ENCODE measurements at regions not wholly inside any gene's neighbourhood (a gene's known extent, or its start where the extent isn't known, plus 50 kb on each side); places are given as distances from the start of the nearest gene placed in this dataset.

GRCh38 chr1:98426092-98426491 lies 235.4 kb upstream of the SNX7 start:
- no peaks in the 10 kb centered on the region for H4K20me1 ChIP-seq (ENCODE audit: control insufficient read depth, insufficient read depth, low read depth, low read length)
- H3K36me3 ChIP-seq (ENCODE audit: control insufficient read depth, low read length) = no peaks in the 10 kb centered on the region
- H3F3A ChIP-seq (ENCODE audit: control insufficient read depth, insufficient read depth) = no peaks in the 10 kb centered on the region
- H3K9me3 ChIP-seq (ENCODE audit: control insufficient read depth, insufficient read depth, low read length) = no peaks in the 10 kb centered on the region
- H3K27me3 ChIP-seq (ENCODE audit: control insufficient read depth, low read length) = no peaks in the 10 kb centered on the region
- no peak overlapping the region for H3K4me3 ChIP-seq (ENCODE audit: low read length)
- no peak for TF ChIP-seq EZH2phosphoT487 (IDR thresholded peaks at IDR 0.05; ENCODE audit: borderline replicate concordance, low read length)
- H3K4me2 ChIP-seq (ENCODE audit: low read length) = no peak overlapping the region
- no peak overlapping the region for H3K27ac ChIP-seq (ENCODE audit: low read depth, low read length)
- H3K79me2 ChIP-seq (ENCODE audit: control insufficient read depth, low read length) = no peaks in the 10 kb centered on the region
- no peaks in the 10 kb centered on the region for H3K4me1 ChIP-seq (ENCODE audit: control insufficient read depth, low read length)
- no peaks in the 10 kb centered on the region for H3K9me2 ChIP-seq (replicated peaks; ENCODE audit: control insufficient read depth, low read length)

GRCh38 chr1:98422816-98423215 lies 238.7 kb upstream of the SNX7 start:
- no peak overlapping the region for H3K4me2 ChIP-seq (ENCODE audit: low read length)
- H3F3A ChIP-seq (ENCODE audit: control insufficient read depth, insufficient read depth) = no peaks in the 10 kb centered on the region
- no peaks in the 10 kb centered on the region for H4K20me1 ChIP-seq (ENCODE audit: control insufficient read depth, insufficient read depth, low read depth, low read length)
- no peaks in the 10 kb centered on the region for H3K9me3 ChIP-seq (ENCODE audit: control insufficient read depth, insufficient read depth, low read length)
- no peak overlapping the region for H3K4me3 ChIP-seq (ENCODE audit: low read length)
- H3K79me2 ChIP-seq (ENCODE audit: control insufficient read depth, low read length) = no peaks in the 10 kb centered on the region
- TF ChIP-seq CTCF (IDR thresholded peaks at IDR 0.05; ENCODE audit: low read depth, low read length, poor library complexity, severe bottlenecking) (no peak), EZH2phosphoT487 (IDR thresholded peaks at IDR 0.05; ENCODE audit: borderline replicate concordance, low read length) (no peak)
- no peaks in the 10 kb centered on the region for H3K9me2 ChIP-seq (replicated peaks; ENCODE audit: control insufficient read depth, low read length)
- H3K36me3 ChIP-seq (ENCODE audit: control insufficient read depth, low read length) = no peaks in the 10 kb centered on the region
- no peaks in the 10 kb centered on the region for H3K4me1 ChIP-seq (ENCODE audit: control insufficient read depth, low read length)
- H3K27me3 ChIP-seq (ENCODE audit: control insufficient read depth, low read length) = no peaks in the 10 kb centered on the region
- H3K27ac ChIP-seq (ENCODE audit: low read depth, low read length) = no peak overlapping the region

- no peak overlapping the region for H3K27ac ChIP-seq (ENCODE audit: low read depth, low read length)
- no peaks in the 10 kb centered on the region for H3F3A ChIP-seq (ENCODE audit: control insufficient read depth, insufficient read depth)
- no peaks in the 10 kb centered on the region for H3K27me3 ChIP-seq (ENCODE audit: control insufficient read depth, low read length)
- no peak for TF ChIP-seq CTCF (IDR thresholded peaks at IDR 0.05; ENCODE audit: low read depth, low read length, poor library complexity, severe bottlenecking)
- no peak overlapping the region for H3K4me3 ChIP-seq (ENCODE audit: low read length)
- H4K20me1 ChIP-seq (ENCODE audit: control insufficient read depth, insufficient read depth, low read depth, low read length) = no peaks in the 10 kb centered on the region
- H3K9me2 ChIP-seq (replicated peaks; ENCODE audit: control insufficient read depth, low read length) = no peaks in the 10 kb centered on the region
- no peak overlapping the region for H3K4me2 ChIP-seq (ENCODE audit: low read length)
- H3K9me3 ChIP-seq (ENCODE audit: control insufficient read depth, insufficient read depth, low read length) = no peaks in the 10 kb centered on the region
- no peaks in the 10 kb centered on the region for H3K4me1 ChIP-seq (ENCODE audit: control insufficient read depth, low read length)
- no peaks in the 10 kb centered on the region for H3K79me2 ChIP-seq (ENCODE audit: control insufficient read depth, low read length)
- H3K36me3 ChIP-seq (ENCODE audit: control insufficient read depth, low read length) = no peaks in the 10 kb centered on the region
These were observed 240.5 kb upstream of the SNX7 start for GRCh38 chr1:98421085-98421435.

- TF ChIP-seq EZH2phosphoT487 (IDR thresholded peaks at IDR 0.05; ENCODE audit: borderline replicate concordance, low read length) (no peak), CTCF (IDR thresholded peaks at IDR 0.05; ENCODE audit: low read depth, low read length, poor library complexity, severe bottlenecking) (no peak)
These were observed 241.0 kb upstream of the SNX7 start for GRCh38 chr1:98420376-98421084.

More at GRCh38 chr1:98420376-98421084, 241.0 kb upstream of the SNX7 start:
- Histone ChIP-seq H3K27me3 (ENCODE audit: control insufficient read depth, low read length) (no peaks in the 10 kb centered on the region), H4K20me1 (ENCODE audit: control insufficient read depth, insufficient read depth, low read depth, low read length) (no peaks in the 10 kb centered on the region), H3K36me3 (ENCODE audit: control insufficient read depth, low read length) (no peaks in the 10 kb centered on the region), H3K4me2 (ENCODE audit: low read length) (no peak overlapping the region), H3F3A (ENCODE audit: control insufficient read depth, insufficient read depth) (no peaks in the 10 kb centered on the region), H3K27ac (ENCODE audit: low read depth, low read length) (no peak overlapping the region), H3K4me1 (ENCODE audit: control insufficient read depth, low read length) (no peaks in the 10 kb centered on the region), H3K9me3 (ENCODE audit: control insufficient read depth, insufficient read depth, low read length) (no peaks in the 10 kb centered on the region), H3K9me2 (replicated peaks; ENCODE audit: control insufficient read depth, low read length) (no peaks in the 10 kb centered on the region), H3K79me2 (ENCODE audit: control insufficient read depth, low read length) (no peaks in the 10 kb centered on the region), H3K4me3 (ENCODE audit: low read length) (no peak overlapping the region)

Data from DOHH2 (cell line).